IMR-90 (cell line): ENCODE measurements at regions not wholly inside any gene's neighbourhood (a gene's known extent, or its start where the extent isn't known, plus 50 kb on each side); places are given as distances from the start of the nearest gene placed in this dataset.

ENCODE experiments used
- ATAC-seq: fragments of 200-7000 bp; cut with Tn5 transposase; 2 replicates; pipeline ENCODE4 v1.9.1; 2020; ENCODE audit warnings: low read depth, mild to moderate bottlenecking, moderate library complexity
- BruUV-seq: library from RNA; stranded (reverse); fragments of 400-500 nt; replicated peaks from 2 replicates; lab custom pipeline; 2021; lab: Mats Ljungman, UMichigan
- CTCF ChIA-PET: fragments of 300-600 bp; formaldehyde crosslinking; extraction: SDS; loops from one replicate; lab custom pipeline; 2021; ENCODE audit warnings: antibody characterized with exemption; lab: Yijun Ruan, JAX
- POLR2A ChIA-PET: fragments of 300-600 bp; sonication (Branson Sonifier 250); formaldehyde crosslinking; loops from one replicate; lab custom pipeline; 2022; ENCODE audit warnings: antibody characterized with exemption; ENCODE audit not compliant: unreplicated experiment; lab: Charles Lee
- DNase-seq: peaks from one replicate; pipeline ENCODE4 v3.0.0; 2013
- H2AFZ ChIP-seq: replicated peaks from 2 replicates; pipeline ENCODE3; 2013; ENCODE audit warnings: low read length, mild to moderate bottlenecking; ENCODE audit not compliant: poor library complexity
- H2AK5ac ChIP-seq: 2 replicates; pipeline ENCODE4 v1.6.1; 2013; ENCODE audit warnings: low read depth, low read length, inconsistent platforms
- H2AK9ac ChIP-seq: replicated peaks from 2 replicates; pipeline ENCODE3; 2013; ENCODE audit warnings: mild to moderate bottlenecking, low read depth, low read length, moderate library complexity; ENCODE audit not compliant: poor library complexity
- H2BK120ac ChIP-seq: 2 replicates; pipeline ENCODE4 v1.6.1; 2013; ENCODE audit warnings: low read depth, low read length, inconsistent platforms
- H2BK15ac ChIP-seq: 3 replicates; pipeline ENCODE4 v1.6.1; 2013; ENCODE audit warnings: low read depth, low read length, inconsistent platforms
- H2BK20ac ChIP-seq: 2 replicates; pipeline ENCODE4 v1.6.1; 2013; ENCODE audit warnings: low read depth, mild to moderate bottlenecking, inconsistent platforms, low read length, moderate library complexity
- H2BK5ac ChIP-seq: 2 replicates; pipeline ENCODE4 v1.6.1; 2013; ENCODE audit warnings: mild to moderate bottlenecking, low read depth, low read length, inconsistent platforms; ENCODE audit not compliant: poor library complexity, severe bottlenecking
- H3K14ac ChIP-seq: replicated peaks from 2 replicates; pipeline ENCODE4 v1.6.1; 2013; ENCODE audit warnings: low read depth, low read length, inconsistent platforms
- H3K18ac ChIP-seq: 2 replicates; pipeline ENCODE4 v1.6.1; 2013; ENCODE audit warnings: low read depth, low read length, control low read depth
- H3K23ac ChIP-seq: 2 replicates; pipeline ENCODE4 v1.6.1; 2013; ENCODE audit warnings: low read depth, low read length, inconsistent platforms
- H3K27ac ChIP-seq: 2 replicates; pipeline ENCODE4 v1.5.1; 2013; ENCODE audit warnings: mild to moderate bottlenecking, control low read depth, low read length; ENCODE audit not compliant: insufficient read depth
- H3K27me3 ChIP-seq: 2 replicates; pipeline ENCODE4 v1.6.1; 2013; ENCODE audit warnings: low read length; ENCODE audit not compliant: control insufficient read depth, insufficient read depth
- H3K36me3 ChIP-seq: 2 replicates; pipeline ENCODE4 v1.6.1; 2013; ENCODE audit warnings: low read length, mixed read lengths; ENCODE audit not compliant: control insufficient read depth, insufficient read depth
- H3K4ac ChIP-seq: 2 replicates; pipeline ENCODE4 v1.6.1; 2013; ENCODE audit warnings: low read depth, low read length, inconsistent platforms
- H3K4me1 ChIP-seq: 2 replicates; pipeline ENCODE4 v1.6.1; 2013; ENCODE audit warnings: low read length, mixed read lengths; ENCODE audit not compliant: control insufficient read depth, insufficient read depth
- H3K4me2 ChIP-seq: 2 replicates; pipeline ENCODE4 v1.6.1; 2013; ENCODE audit warnings: low read depth, mild to moderate bottlenecking, control low read depth, low read length, moderate library complexity
- H3K4me3 ChIP-seq: 2 replicates; pipeline ENCODE4 v1.5.1; 2013; ENCODE audit warnings: low read depth, mild to moderate bottlenecking, control low read depth, low read length, moderate library complexity; ENCODE audit not compliant: insufficient read depth
- H3K56ac ChIP-seq: 2 replicates; pipeline ENCODE4 v1.6.1; 2013; ENCODE audit warnings: low read length, inconsistent platforms; ENCODE audit not compliant: insufficient read depth; ENCODE audit errors: extremely low read depth
- H3K79me1 ChIP-seq, 2 experiments: 2 replicates each; pipeline ENCODE4 v1.6.1; 2013; ENCODE audit warnings: low read length in 2 of 2, inconsistent platforms in 1 of 2, low read depth in 1 of 2
- H3K9ac ChIP-seq: 2 replicates; pipeline ENCODE4 v1.6.1; 2013; ENCODE audit warnings: low read depth, low read length, control low read depth
- H3K9me1 ChIP-seq: 2 replicates; pipeline ENCODE4 v1.6.1; 2013; ENCODE audit warnings: low read length, inconsistent platforms; ENCODE audit not compliant: insufficient read depth
- H3K9me3 ChIP-seq: 2 replicates; pipeline ENCODE4 v1.6.1; 2013; ENCODE audit warnings: low read length; ENCODE audit not compliant: control insufficient read depth, insufficient read depth
- H4K20me1 ChIP-seq: 2 replicates; pipeline ENCODE4 v1.6.1; 2013; ENCODE audit warnings: low read length, inconsistent platforms; ENCODE audit not compliant: insufficient read depth
- H4K5ac ChIP-seq: 2 replicates; pipeline ENCODE4 v1.6.1; 2013; ENCODE audit warnings: mild to moderate bottlenecking, low read depth, low read length, control low read depth
- H4K8ac ChIP-seq, 2 experiments: 2 replicates each; pipeline ENCODE4 v1.6.1; 2013; ENCODE audit warnings: low read depth in 2 of 2, low read length in 2 of 2, control low read depth in 1 of 2, inconsistent platforms in 1 of 2
- H4K91ac ChIP-seq: 2 replicates; pipeline ENCODE4 v1.6.1; 2013; ENCODE audit warnings: low read depth, low read length, inconsistent platforms; ENCODE audit not compliant: insufficient read depth
- BHLHE40 ChIP-seq: fragments of 150-350 bp; IDR thresholded peaks from 2 replicates; pipeline ENCODE4 v1.6.1; 2016; ENCODE audit warnings: mild to moderate bottlenecking, low read depth, low read length
- CTCF ChIP-seq: conservative IDR thresholded peaks from 2 replicates; pipeline ENCODE4 v1.5.1; 2012; ENCODE audit warnings: mild to moderate bottlenecking, low read depth, low read length, improper control_type of control experiment
- FOS ChIP-seq: fragments of 150-350 bp; IDR thresholded peaks from 2 replicates; pipeline ENCODE4 v1.6.1; 2016; ENCODE audit warnings: low read depth, low read length
- MAFK ChIP-seq: IDR thresholded peaks from 2 replicates; pipeline ENCODE4 v1.6.1; 2012; ENCODE audit warnings: low read depth, low read length, improper control_type of control experiment
- RAD21 ChIP-seq: IDR thresholded peaks from 2 replicates; pipeline ENCODE4 v1.6.1; 2012; ENCODE audit warnings: low read length, improper control_type of control experiment
- RFX5 ChIP-seq: IDR thresholded peaks from 2 replicates; pipeline ENCODE4 v1.8.0; 2012; ENCODE audit warnings: low read depth, mild to moderate bottlenecking, low read length, moderate library complexity
- WGBS, 2 experiments: methylation state at CpG; one replicate each; pipeline versions ENCODE4 v1.1.5 to v1.1.7; 2013; ENCODE audit warnings: missing lambda C conversion rate in 2 of 2; ENCODE audit not compliant: insufficient read length in 1 of 2; ENCODE audit errors: extremely low coverage in 2 of 2; 5-methylcytosine and 5-hydroxymethylcytosine counted together
- dilution Hi-C: fragments of 300-500 bp; cut with HindIII; formaldehyde crosslinking; loops from one replicate; pipeline ENCODE4 v1.14.3; 2018; ENCODE audit warnings: low sequenced_read_pairs; ENCODE audit not compliant: unreplicated experiment
- in situ Hi-C: fragments of 300-500 bp; cut with MboI; formaldehyde crosslinking; loops from 3 replicates; pipeline ENCODE4 v1.14.3; 2019; ENCODE audit warnings: low sequenced_read_pairs, inconsistent platforms, mixed read lengths
- intact Hi-C: fragments of 100-400 bp; cut with micrococcal nuclease; formaldehyde crosslinking; loops from 2 replicates; pipeline ENCODE4 v1.10.0; 2022

- Histone ChIP-seq H3K56ac (no peak overlapping the region), H2BK5ac (no peak overlapping the region), H2BK120ac (no peak overlapping the region), H3K4me3 (no peak overlapping the region), H2AK9ac (no peak overlapping the region), H2BK20ac (no peak overlapping the region), H3K9ac (no peak overlapping the region), H3K9me1 (no peaks in the 10 kb centered on the region), H3K27me3 (no peaks in the 10 kb centered on the region), H4K5ac (no peak overlapping the region), H3K4ac (no peak overlapping the region), H3K14ac (no peak overlapping the region), H3K27ac (no peak overlapping the region), H2BK15ac (no peak overlapping the region), H3K4me2 (no peak overlapping the region), H3K79me1 (no peaks in the 10 kb centered on the region), H3K36me3 (no peaks in the 10 kb centered on the region), H3K9me3 (peaks cover 4% of the 10 kb centered on the region), H4K91ac (no peak overlapping the region), H4K8ac (no peak overlapping the region), H3K18ac (no peak overlapping the region), H3K4me1 (no peaks in the 10 kb centered on the region), H2AFZ (no peak overlapping the region), H4K20me1 (no peaks in the 10 kb centered on the region), H2AK5ac (no peak overlapping the region), H3K23ac (no peak overlapping the region)
- WGBS, 2 experiments, result 49% methylated on average over 3 of the region's 6 CpGs; no CpG with 5 or more reads in 1 of the 2 experiments
- no TSS peak for BruUV-seq
- DNase-seq (no peak), ATAC-seq (no peak)
- dilution Hi-C loops (no loop called here), intact Hi-C loops (no loop called here), in situ Hi-C loops (no loop called here)
- ChIA-PET CTCF (no interaction called here), POLR2A (no interaction called here)
- TF ChIP-seq RFX5, result no peak
- TF ChIP-seq FOS, result no peak
- no peak for TF ChIP-seq BHLHE40
- no peak for TF ChIP-seq CTCF
- TF ChIP-seq RAD21, result no peak
- TF ChIP-seq MAFK, result no peak
These were observed 96.2 kb upstream of the CNR1 start for GRCh38 chr6:88262332-88262731.
